Germinal center (tissue), 1 donor: ENCODE measurements at regions not wholly inside any gene's neighbourhood (a gene's known extent, or its start where the extent isn't known, plus 50 kb on each side); places are given as distances from the start of the nearest gene placed in this dataset.

Experiments used
- DNase-seq: peaks from one replicate; pipeline ENCODE4 v3.0.0; 2012; ENCODE audit warnings: mixed read lengths, low spot score

GRCh38 chr2:71812736-71813135 is 334.9 kb downstream of the CYP26B1 start:
- DNase-seq = no peak

- DNase-seq = no peak
Measured at GRCh38 chr2:71811726-71812125, 335.9 kb downstream of the CYP26B1 start.

DNA sequence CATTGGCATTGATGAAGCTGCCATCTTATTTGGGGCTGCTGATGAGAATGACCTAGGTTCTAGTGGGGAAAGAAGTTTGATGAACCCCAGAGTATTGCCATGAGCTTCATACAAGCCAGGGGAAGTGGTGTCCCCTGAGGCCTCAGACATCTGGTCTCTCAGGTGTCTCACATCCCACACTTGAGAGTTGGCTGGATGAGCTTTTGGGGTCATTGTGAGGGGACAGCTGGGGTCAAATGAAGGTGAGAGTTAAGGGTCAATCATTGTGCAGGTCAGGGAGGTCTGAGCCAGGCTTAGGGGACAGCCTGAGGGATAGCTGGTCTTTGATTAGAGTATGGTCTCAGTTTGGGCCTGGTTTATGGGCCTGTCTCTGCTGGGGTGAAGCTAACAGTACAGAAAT is 336.5 kb downstream of the CYP26B1 start:
- no peak for DNase-seq

GRCh38 chr2:71807581-71808451 is 339.8 kb downstream of the CYP26B1 start:
- no peak for DNase-seq

- no peak for DNase-seq
Measured at GRCh38 chr2:71806432-71806831, 341.2 kb downstream of the CYP26B1 start.

DNA sequence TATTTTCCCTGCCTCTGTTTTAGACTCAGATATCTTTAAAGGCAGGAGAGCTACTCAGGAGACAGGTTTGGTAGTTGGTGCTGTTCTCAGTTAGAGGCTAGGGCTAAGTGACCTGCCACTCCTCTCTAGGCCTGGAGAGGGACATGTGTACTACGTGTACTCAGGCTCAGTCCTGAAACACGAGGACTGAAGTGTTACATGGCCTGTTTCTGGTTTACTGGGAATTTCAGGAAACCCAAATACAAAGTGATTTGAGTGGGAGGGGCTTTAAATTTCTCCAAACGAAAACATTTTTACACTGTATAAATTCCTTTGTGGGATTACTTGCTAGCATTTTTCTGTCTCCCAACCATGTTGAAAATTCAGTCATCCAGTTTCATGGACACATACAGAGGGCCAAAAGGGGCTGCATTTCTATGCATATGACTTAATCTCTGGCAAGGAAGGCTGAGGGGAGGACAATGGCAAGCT is 343.3 kb downstream of the CYP26B1 start:
- no peak for DNase-seq

GRCh38 chr2:71803398-71803797 is 344.3 kb downstream of the CYP26B1 start:
- DNase-seq = no peak

GRCh38 chr2:71802556-71802955 is 345.1 kb downstream of the CYP26B1 start:
- DNase-seq = no peak

DNA sequence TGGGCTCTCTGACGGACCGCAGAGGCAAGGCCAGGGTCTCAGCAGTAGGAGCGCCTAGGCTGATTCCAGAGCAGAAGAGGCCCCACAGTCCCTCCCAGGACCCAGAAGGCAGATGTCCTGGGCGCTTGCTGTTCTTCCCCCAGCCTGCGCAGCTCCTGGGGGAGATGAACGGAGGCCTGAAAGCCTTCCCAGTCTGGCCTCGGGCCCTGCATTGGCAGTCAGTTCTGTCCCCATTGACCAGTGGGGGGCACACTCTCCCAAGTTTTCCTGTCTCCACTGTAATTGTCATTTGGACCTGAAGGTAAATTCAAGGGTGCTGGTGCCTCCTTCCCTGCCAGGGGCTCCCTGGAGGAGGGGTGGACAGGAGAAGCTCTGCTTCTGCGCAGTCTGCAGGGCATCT is 345.7 kb downstream of the CYP26B1 start:
- DNase-seq = no peak

- no peak for DNase-seq
Measured at GRCh38 chr2:71801556-71801955, 346.1 kb downstream of the CYP26B1 start.

DNA sequence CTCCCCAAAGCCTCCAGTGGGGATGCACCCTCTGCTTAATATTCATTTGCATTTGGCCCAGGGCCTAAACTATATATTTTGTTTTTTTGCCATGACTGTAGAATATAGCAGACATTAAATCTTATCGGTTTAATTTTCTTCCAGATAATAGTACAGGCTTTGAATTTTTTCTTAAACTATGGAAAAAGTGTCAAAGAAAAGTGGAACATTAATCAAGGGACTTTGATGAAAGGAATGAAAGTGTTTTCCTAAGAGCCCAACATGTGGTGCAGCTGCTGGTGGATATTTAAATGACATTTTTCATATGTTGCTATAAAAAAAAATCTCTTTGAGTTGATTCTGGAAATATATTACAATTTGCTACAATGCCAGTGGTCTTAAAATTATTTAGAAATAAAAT is 346.8 kb downstream of the CYP26B1 start:
- no peak for DNase-seq

- no peak for DNase-seq
Measured at GRCh38 chr2:71800106-71800809, 346.9 kb downstream of the DYSF start.

DNA sequence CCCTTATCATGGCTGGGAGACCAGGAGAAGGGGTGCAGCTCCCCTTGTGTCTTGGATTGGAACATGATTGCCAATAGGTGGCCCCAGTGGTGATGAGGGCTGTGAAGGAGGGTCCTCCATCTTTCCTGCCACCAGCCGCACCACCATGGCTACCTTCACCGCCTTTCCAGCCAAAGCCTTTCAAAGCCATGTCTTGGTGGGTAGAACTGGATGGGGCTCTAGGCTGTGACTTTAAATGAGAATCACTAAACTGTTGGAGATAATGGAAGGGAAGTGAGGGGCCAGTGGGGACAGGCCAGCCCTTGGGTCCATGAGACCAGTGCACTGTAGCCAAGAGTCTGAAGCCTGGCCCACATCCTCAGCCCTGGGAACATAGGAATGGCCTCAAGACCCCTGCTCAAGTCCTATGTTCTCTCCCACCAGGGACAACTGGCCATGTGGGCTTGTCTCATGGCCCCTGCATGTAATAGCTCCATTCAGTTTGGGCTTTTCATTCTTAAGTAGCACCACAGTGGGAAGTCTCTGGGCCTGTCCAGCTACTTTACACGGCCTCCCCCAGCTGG is 345.7 kb downstream of the DYSF start:
- DNase-seq = no peak

DNA sequence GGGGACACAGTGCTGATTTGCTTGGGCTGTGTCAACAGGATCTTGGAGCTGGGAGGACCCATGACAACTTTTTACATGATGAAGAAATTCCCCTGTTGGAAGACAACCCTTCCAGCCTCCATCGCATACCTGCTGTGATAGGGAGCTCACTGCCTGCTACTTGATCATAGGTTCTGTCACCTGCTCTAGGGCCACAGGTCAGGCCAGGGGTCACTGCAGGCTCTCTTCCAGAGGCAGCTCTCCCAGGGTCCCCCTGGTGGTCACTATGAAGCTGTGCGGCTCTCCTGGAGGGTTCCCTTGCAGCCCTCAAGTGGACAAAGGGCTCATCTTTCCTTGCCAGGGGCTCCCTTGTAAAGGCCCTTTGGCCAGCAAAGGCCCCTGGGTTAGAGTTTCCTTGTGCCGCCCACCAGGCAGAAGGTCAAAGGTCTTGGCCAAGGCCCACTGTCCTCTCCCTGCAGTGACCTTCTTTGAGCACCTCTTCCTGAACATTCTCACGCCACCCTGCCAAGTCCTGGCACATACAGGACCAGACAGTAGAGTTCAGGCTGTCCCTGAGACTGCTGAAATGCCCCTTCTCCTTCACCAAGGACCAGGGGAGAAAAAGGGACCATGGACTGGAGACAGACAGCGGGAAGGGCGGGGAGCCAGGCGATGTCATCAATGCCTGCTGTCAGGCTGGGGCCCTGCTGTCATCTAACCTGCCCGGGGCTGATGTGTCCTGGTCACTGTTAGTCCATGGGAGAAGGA is 345.1 kb downstream of the DYSF start:
- no peak for DNase-seq

DNA sequence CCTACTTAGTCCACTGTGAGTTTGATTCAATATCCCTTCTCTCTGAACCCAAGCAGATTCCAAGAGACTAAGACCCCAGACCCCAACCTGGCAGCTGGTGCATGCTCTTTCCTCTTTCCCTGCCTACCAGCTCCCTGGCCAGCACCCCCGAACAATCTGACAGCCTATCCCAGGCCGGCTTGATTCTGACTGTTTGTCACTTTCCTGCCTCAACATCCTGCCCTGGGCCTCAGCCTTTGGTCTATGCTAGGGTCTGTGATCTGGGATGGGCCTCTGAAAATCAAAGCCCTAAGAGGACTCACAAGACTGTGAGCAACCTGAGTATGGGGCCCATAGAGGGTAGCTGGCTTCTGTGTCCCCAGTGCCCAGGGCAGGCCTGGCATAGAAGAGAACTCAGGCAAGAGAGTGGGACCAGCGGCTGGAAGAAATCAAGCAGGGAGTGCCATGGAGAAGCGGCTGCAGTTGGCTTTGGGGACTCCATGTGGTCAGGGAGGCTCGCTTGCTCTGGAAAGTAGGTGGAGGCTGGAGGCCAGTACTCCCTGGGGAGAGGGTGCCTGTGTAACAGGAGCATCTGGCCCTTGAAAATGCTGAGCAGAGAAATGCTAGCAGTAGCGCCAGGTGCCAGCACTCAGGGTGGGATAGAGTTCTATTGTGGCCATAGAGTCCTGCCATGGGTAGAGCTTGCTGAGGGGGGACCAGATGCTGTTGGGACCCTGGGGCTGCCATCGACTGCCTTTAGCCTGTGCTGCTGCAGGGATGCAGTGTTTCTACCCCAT is 343.9 kb downstream of the DYSF start:
- no peak for DNase-seq

DNA sequence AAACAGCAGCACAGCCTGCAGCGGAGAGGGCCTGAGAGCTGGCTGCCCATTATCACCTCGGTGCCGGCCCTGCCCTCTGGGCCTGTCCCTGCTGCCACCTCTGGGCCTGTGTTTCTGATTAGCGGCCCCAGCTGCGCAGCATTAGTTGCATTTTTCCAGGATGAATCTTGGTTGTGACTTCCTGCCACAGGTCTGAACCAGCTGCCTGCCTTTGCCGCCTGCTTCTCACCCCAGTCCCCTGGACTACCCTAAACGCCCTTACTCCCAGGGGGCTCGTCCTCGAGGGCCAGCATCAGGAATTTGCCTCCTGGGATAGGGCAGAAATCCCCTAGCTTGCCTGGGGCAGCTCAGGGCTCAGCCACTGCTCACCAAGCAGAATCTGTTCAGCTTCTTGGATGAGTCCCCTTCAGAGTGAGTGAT is 342.8 kb downstream of the DYSF start:
- no peak for DNase-seq

GRCh38 chr2:71795486-71795885 is 342.1 kb downstream of the DYSF start:
- DNase-seq = no peak

- DNase-seq = no peak
Measured at GRCh38 chr2:71794611-71795010, 341.2 kb downstream of the DYSF start.

DNA sequence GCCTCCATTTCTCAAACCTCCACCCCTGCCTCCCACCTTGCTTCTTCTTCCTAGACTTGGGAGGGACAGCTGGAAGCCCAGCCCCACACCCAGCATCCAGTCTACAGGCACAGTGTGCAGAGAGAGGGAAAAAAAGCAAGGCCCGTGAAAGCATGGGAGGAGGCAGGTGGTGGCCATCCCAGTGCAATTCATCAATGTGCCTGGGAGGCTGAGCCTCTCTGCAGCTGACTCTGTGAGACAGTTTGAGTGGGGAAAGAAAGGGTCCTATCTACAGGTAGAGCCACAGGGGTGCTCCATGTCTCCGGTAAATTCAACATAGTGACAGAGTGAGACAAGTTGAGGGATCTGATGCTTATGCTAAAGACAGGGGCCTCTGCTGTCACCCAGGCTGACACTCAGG is 340.6 kb downstream of the DYSF start:
- no peak for DNase-seq

DNA sequence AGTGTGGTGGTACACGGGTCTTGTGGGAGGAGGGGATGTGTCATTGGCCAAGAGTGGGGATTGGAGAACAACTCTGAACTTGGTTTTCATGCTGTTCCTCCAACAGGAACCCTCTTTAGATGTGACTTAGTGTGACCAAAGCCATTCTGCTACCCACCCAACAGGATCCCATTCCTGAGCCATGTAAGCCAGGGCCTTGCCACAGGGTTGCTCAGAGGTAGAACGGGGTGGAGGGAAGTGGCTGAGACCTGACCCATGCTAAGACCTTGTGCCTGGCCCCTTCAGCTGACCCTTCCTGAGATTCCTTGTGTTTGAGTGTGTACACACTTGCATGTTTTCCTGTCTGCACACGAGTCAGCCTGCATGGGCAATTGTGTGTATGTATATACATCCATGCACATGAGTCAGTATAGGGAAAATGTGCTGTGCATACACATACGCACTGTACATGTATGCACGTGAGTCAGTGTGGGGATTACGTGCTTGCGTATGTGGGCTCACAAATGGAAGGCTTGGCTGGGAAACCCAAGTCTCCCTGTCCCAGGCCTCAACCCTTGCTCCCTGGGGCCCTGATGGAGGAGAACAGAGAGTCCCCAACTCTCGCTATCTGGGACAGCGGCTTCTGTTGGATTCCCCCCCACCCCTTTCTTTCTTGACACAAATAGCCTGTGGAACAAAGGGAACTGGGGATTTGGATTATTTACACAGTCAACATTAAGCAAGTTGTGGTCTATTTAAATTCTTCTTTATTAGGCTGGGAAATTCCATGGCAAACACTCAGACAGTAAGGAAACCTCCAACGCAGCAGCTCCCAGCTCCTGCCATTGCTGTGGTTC is 339.8 kb downstream of the DYSF start:
- DNase-seq = no peak
